ENCODE measurements at regions not wholly inside any gene's neighbourhood (a gene's known extent, or its start where the extent isn't known, plus 50 kb on each side); places are given as distances from the start of the nearest gene placed in this dataset.

DNA sequence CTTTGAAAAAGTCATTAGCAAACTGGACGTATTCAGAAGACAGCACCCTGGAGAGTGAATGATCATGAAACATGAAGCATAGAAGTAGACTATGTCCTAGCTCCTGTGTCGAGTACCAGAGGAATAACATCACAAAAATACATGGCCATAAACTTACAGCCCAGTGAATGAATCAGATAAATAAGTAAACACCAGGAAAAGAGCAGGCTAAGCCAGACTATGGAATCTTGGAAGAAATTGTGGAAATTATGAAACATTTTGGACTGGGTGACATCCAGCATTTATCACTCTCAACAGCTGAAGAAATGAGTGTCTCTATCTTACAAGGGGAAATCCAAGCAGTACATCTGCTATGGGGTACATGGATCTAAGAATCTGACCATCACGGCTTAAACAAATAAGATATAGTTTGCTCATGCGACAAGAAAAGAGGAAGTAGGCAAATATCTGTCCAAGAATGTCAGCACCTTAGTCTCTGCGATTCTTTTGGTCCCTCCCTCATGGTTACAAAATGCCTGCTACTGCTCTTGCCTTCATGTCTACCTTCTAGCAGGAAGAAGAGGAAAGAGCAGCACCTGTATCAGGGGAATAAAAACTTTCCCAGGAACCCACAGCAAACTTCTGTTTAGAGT, 481.5 kb downstream of the BCOR start:
- Mint-ChIP-seq H3K27ac (no peak overlapping the region), H3K4me1 (ENCODE audit: low read depth) (peaks cover 7% of the 10 kb centered on the region; the same call in 1 of the 2 replicates), H3K9me3 (no peaks in the 10 kb centered on the region), H3K27me3 (ENCODE audit: insufficient read depth) (peaks cover 29% of the 10 kb centered on the region), H3K36me3 (ENCODE audit: low read depth) (no peaks in the 10 kb centered on the region), H3K4me3 (no peak overlapping the region)
- TF ChIP-seq CTCF (IDR thresholded peaks at IDR 0.05) = no peak
- no peak for DNase-seq

- Mint-ChIP-seq H3K9me3 (no peaks in the 10 kb centered on the region), H3K27ac (no peak overlapping the region), H3K4me3 (no peak overlapping the region), H3K4me1 (ENCODE audit: low read depth) (peaks cover 7% of the 10 kb centered on the region; the same call in 1 of the 2 replicates), H3K36me3 (ENCODE audit: low read depth) (no peaks in the 10 kb centered on the region), H3K27me3 (ENCODE audit: insufficient read depth) (peaks cover 26% of the 10 kb centered on the region)
- no peak for TF ChIP-seq CTCF (IDR thresholded peaks at IDR 0.05)
- no peak for DNase-seq
These were observed 481.0 kb downstream of the BCOR start for GRCh38 chrX:39616731-39617130.

- Mint-ChIP-seq H3K27ac (no peak overlapping the region), H3K4me1 (ENCODE audit: low read depth) (peaks cover 7% of the 10 kb centered on the region; the same call in 1 of the 2 replicates), H3K9me3 (no peaks in the 10 kb centered on the region), H3K36me3 (ENCODE audit: low read depth) (no peaks in the 10 kb centered on the region), H3K4me3 (no peak overlapping the region), H3K27me3 (ENCODE audit: insufficient read depth) (peaks cover 31% of the 10 kb centered on the region)
- no peak for TF ChIP-seq CTCF (IDR thresholded peaks at IDR 0.05)
- DNase-seq = no peak
These were observed 479.6 kb downstream of the BCOR start for GRCh38 chrX:39618178-39618577.

DNA sequence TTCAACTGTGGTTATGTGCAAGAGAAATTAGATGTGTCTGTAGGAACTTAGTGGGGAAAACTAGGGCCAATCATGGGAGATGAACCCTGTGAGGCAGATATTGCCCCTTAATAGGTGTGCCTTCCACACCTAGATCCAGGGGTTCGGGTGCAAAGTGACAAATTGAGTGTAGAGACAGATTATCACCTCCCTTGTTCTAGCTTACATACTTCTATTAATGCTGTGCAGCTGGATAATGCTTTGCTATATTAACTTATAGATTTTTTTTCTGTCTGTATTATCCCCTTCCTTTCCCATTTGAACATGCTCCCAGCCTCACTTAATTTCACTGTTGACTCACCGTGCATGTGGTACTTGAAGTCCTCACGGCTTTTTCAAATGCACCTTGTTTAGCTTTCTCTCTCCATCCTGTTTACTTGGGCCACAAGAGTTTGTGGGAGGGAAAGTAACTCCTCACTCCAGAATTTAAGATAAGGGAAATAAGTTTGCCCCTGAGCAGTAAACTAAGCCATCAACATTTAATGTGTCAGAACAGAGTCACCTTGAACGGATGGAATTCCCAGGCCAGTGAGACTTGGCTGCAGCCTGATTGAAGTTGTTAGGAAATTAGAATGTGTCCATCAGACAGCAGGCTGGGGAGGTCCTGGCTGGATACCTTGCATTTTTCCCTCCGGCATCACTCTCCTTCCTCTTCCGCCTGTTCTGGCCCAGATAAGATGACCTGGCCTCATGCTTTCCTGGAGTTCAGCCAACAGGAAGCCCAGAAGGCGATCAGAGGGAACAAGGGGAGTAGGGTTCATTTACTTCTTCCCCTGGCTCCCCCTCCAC, 478.4 kb downstream of the BCOR start:
- H3K27me3 Mint-ChIP-seq (ENCODE audit: insufficient read depth) = peaks cover 25% of the 10 kb centered on the region
- no peaks in the 10 kb centered on the region; the same call in 1 of the 2 replicates for H3K9me3 Mint-ChIP-seq
- H3K4me1 Mint-ChIP-seq (ENCODE audit: low read depth) = peaks cover 1% of the 10 kb centered on the region; the same call in 1 of the 2 replicates
- TF ChIP-seq CTCF (IDR thresholded peaks at IDR 0.05) = no peak
- DNase-seq = no peak
- no peak overlapping the region for H3K27ac Mint-ChIP-seq
- H3K36me3 Mint-ChIP-seq (ENCODE audit: low read depth) = no peaks in the 10 kb centered on the region
- no peak overlapping the region for H3K4me3 Mint-ChIP-seq

DNA sequence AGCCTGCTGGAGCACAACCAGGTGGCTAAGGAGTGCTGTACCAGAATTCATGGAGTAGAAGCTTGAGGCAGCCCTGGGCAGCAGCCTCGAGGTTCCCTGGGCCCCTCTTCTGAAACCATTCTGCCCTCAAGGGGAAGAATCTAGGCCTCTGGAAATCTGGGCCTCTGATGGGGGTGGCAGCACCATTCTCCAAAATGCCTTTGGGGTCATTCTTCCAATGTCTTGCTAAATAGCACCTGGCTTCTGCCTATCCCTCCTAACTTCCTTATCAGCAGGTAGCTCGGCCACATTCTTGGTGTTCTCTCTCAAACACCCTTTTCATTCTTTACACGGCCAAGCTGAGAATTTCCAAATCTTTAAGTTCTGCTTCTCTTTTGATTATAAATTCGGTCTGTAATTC, 473.6 kb downstream of the BCOR start:
- DNase-seq = no peak
- Mint-ChIP-seq H3K4me1 (ENCODE audit: low read depth) (no peaks in the 10 kb centered on the region), H3K36me3 (ENCODE audit: low read depth) (no peaks in the 10 kb centered on the region), H3K4me3 (no peak overlapping the region), H3K27me3 (ENCODE audit: insufficient read depth) (peaks cover 16% of the 10 kb centered on the region), H3K9me3 (peaks cover 3% of the 10 kb centered on the region; the same call in 1 of the 2 replicates), H3K27ac (no peak overlapping the region)
- TF ChIP-seq CTCF (IDR thresholded peaks at IDR 0.05) = no peak

All from HFFc6 (cell line).